B cell (primary cell): ENCODE measurements at regions not wholly inside any gene's neighbourhood (a gene's known extent, or its start where the extent isn't known, plus 50 kb on each side); places are given as distances from the start of the nearest gene placed in this dataset.

Experiments used
- EZH2 ChIP-seq: IDR thresholded peaks from 2 replicates; pipeline ENCODE4 v1.6.1; 2012; ENCODE audit warnings: borderline replicate concordance, low read depth, mild to moderate bottlenecking, moderate library complexity, low read length; ENCODE audit not compliant: insufficient read depth, poor library complexity, severe bottlenecking
- TF ChIP-seq, protein P1 (sequence below): fragments of 200-600 bp; IDR thresholded peaks from one replicate; pipeline ENCODE4 v1.8.0; 2022; ENCODE audit warnings: antibody characterized with exemption, mild to moderate bottlenecking

GRCh38 chr9:29906065-29906464, 2332.8 kb upstream of the C9orf72 start:
- TF ChIP-seq, protein P1, sequence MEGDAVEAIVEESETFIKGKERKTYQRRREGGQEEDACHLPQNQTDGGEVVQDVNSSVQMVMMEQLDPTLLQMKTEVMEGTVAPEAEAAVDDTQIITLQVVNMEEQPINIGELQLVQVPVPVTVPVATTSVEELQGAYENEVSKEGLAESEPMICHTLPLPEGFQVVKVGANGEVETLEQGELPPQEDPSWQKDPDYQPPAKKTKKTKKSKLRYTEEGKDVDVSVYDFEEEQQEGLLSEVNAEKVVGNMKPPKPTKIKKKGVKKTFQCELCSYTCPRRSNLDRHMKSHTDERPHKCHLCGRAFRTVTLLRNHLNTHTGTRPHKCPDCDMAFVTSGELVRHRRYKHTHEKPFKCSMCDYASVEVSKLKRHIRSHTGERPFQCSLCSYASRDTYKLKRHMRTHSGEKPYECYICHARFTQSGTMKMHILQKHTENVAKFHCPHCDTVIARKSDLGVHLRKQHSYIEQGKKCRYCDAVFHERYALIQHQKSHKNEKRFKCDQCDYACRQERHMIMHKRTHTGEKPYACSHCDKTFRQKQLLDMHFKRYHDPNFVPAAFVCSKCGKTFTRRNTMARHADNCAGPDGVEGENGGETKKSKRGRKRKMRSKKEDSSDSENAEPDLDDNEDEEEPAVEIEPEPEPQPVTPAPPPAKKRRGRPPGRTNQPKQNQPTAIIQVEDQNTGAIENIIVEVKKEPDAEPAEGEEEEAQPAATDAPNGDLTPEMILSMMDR, result no peak
- no peak for TF ChIP-seq EZH2
